Endothelial cell (in vitro differentiated cells): ENCODE measurements at regions not wholly inside any gene's neighbourhood (a gene's known extent, or its start where the extent isn't known, plus 50 kb on each side); places are given as distances from the start of the nearest gene placed in this dataset.
"Not testable (repeated sequence)": the region's sequence is repeated elsewhere in the genome, so short reads cannot be mapped to it uniquely, and the experiment has no call there.

Experiments used
- DNase-seq: peaks from one replicate; pipeline ENCODE4 v3.0.0; 2021; ENCODE audit warnings: low spot score
- H3K27ac Mint-ChIP-seq: one replicate; pipeline ENCODE4 v1.8.0; 2021; ENCODE audit warnings: mixed read lengths, inconsistent platforms; ENCODE audit not compliant: unreplicated experiment
- H3K27me3 Mint-ChIP-seq: one replicate; pipeline ENCODE4 v1.8.0; 2021; ENCODE audit warnings: mild to moderate bottlenecking, moderate library complexity, mixed read lengths, inconsistent platforms; ENCODE audit not compliant: unreplicated experiment
- H3K36me3 Mint-ChIP-seq: one replicate; pipeline ENCODE4 v1.8.0; 2021; ENCODE audit warnings: mild to moderate bottlenecking, low read depth, mixed read lengths, inconsistent platforms; ENCODE audit not compliant: unreplicated experiment
- H3K4me1 Mint-ChIP-seq: one replicate; pipeline ENCODE4 v1.8.0; 2021; ENCODE audit warnings: mild to moderate bottlenecking, mixed read lengths, inconsistent platforms; ENCODE audit not compliant: unreplicated experiment
- H3K4me3 Mint-ChIP-seq: one replicate; pipeline ENCODE4 v1.8.0; 2021; ENCODE audit warnings: mild to moderate bottlenecking, mixed read lengths, inconsistent platforms; ENCODE audit not compliant: unreplicated experiment
- H3K9me3 Mint-ChIP-seq: one replicate; pipeline ENCODE4 v1.8.0; 2021; ENCODE audit warnings: mixed read lengths, inconsistent platforms; ENCODE audit not compliant: unreplicated experiment
- CTCF ChIP-seq: fragments of 200-600 bp; sonication (generic); IDR thresholded peaks from one replicate; pipeline ENCODE4 v1.5.0; 2021; ENCODE audit warnings: antibody characterized with exemption; ENCODE audit not compliant: unreplicated experiment

GRCh38 chr11:89608234-89608966 lies 101.7 kb upstream of the TRIM77 start:
- Mint-ChIP-seq H3K27ac (peak overlapping the region; percentile 74), H3K4me3 (no peak overlapping the region), H3K36me3 (no peaks in the 10 kb centered on the region), H3K9me3 (no peaks in the 10 kb centered on the region), H3K4me1 (peaks cover 25% of the 10 kb centered on the region), H3K27me3 (peaks cover 5% of the 10 kb centered on the region)
- no peak for TF ChIP-seq CTCF
- no peak for DNase-seq

- H3K27ac Mint-ChIP-seq, result no peak overlapping the region
- no peak for TF ChIP-seq CTCF
- no peak for DNase-seq
- no peak overlapping the region for H3K4me3 Mint-ChIP-seq
- no peaks in the 10 kb centered on the region for H3K9me3 Mint-ChIP-seq
- H3K36me3 Mint-ChIP-seq, result no peaks in the 10 kb centered on the region
- peaks cover 15% of the 10 kb centered on the region for H3K4me1 Mint-ChIP-seq
- H3K27me3 Mint-ChIP-seq, result peaks cover 2% of the 10 kb centered on the region
Measured at GRCh38 chr11:89612096-89612495, 98.0 kb upstream of the TRIM77 start.

GRCh38 chr11:89613911-89614310 lies 96.2 kb upstream of the TRIM77 start:
- no peak for DNase-seq
- Mint-ChIP-seq H3K27me3 (peaks cover 2% of the 10 kb centered on the region), H3K36me3 (no peaks in the 10 kb centered on the region), H3K9me3 (no peaks in the 10 kb centered on the region), H3K4me1 (peaks cover 3% of the 10 kb centered on the region), H3K4me3 (no peak overlapping the region), H3K27ac (no peak overlapping the region)
- TF ChIP-seq CTCF, result no peak

- H3K4me3 Mint-ChIP-seq, result not testable (repeated sequence)
Measured at GRCh38 chr11:89614428-89614827, 95.7 kb upstream of the TRIM77 start.

GRCh38 chr11:89615642-89616041 lies 94.5 kb upstream of the TRIM77 start:
- H3K27me3 Mint-ChIP-seq, H3K4me3 Mint-ChIP-seq, H3K4me1 Mint-ChIP-seq, H3K27ac Mint-ChIP-seq, H3K36me3 Mint-ChIP-seq, DNase-seq, H3K9me3 Mint-ChIP-seq: not testable (repeated sequence)

More at GRCh38 chr11:89614428-89614827, 95.7 kb upstream of the TRIM77 start:
- peak; percentile 43 for TF ChIP-seq CTCF
- H3K4me1 Mint-ChIP-seq, H3K36me3 Mint-ChIP-seq, DNase-seq, H3K27ac Mint-ChIP-seq, H3K27me3 Mint-ChIP-seq, H3K9me3 Mint-ChIP-seq: not testable (repeated sequence)

- H3K9me3 Mint-ChIP-seq, H3K36me3 Mint-ChIP-seq, H3K27ac Mint-ChIP-seq, H3K27me3 Mint-ChIP-seq, H3K4me1 Mint-ChIP-seq, DNase-seq, H3K4me3 Mint-ChIP-seq: not testable (repeated sequence)
Measured at GRCh38 chr11:89616161-89616560, 93.9 kb upstream of the TRIM77 start.
